HL-60/S4 (cell line): ENCODE measurements at regions not wholly inside any gene's neighbourhood (a gene's known extent, or its start where the extent isn't known, plus 50 kb on each side); places are given as distances from the start of the nearest gene placed in this dataset.

ENCODE experiments used
- in situ Hi-C: fragments of 300-500 bp; cut with MboI; formaldehyde crosslinking; loops from 2 replicates; pipeline ENCODE4 v1.14.3; 2022; ENCODE audit warnings: low sequenced_read_pairs

DNA sequence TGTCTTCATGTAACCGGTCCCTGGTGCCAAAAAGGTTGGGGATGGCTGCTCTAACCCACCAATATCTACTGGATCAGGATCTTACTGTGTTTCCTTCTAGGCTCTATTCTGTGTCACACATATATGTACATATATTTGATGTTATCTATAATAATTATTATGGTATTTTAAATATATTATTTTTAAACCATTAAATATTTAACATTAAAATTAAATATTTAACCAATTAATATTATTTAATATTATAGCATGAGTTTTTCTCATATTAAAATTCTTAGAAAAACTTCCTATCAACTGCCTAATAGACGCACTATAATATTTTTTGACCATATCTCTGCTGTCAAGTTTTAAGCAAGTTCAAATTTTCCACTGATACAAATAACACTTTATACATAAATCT lies 196.9 kb upstream of the PLET1 start:
- in situ Hi-C loops = no loop called here

DNA sequence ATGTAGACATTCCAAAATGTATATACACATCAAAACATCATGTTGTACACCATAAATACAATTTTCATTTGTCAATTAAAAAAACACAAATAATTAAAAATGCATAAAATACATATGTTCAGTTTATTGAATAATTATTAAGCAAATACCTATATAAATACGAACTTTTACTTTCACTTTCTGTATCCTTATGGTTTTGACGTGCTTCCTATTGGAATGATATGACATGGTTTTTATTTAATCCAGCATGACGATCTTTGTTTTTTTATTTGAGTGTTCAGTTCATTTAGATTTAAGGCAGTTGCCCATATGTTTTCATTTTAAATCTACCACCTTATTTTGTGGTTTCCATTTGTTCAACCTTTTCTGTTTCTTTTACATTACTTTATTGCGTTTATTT lies 198.3 kb upstream of the PLET1 start:
- in situ Hi-C loops = no loop called here

DNA sequence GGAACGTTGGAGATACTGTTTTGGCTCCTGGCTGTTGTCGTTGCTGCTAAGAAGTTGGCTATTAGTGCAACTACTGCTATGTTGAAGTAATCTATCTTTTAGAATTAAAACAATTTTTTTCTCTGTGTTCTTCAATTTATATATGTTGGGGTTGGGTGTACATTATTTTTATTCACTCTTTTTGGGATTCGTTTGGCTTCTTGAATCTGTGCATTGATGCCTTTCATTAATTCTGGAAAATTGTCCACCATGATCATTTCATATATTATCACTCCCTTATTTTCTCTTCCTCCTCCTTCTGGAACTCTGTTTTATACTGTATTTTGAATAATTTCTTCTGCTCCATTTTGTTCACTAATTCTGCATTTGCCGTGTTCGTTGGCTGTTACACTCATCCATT lies 199.5 kb upstream of the PLET1 start:
- in situ Hi-C loops = no loop called here

DNA sequence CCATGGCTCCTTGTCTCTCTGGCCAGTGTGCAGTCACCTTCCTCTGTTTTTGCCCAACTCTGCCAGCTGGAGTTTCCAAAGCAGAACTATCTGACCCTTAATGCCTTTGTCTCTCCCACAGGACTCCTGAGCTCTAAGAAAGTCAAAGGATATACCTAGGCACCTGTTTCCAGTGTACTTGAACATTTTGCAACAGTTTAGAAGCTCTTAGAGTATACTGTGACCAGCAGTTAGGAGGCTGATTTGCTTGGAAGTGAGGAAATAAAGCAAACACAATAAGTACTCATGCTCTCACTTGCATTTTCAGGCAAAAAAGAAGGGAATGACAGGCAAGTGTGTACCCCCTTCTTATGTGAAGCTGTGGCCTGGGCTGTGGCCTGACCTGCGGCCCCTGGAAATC lies 204.3 kb upstream of the PLET1 start:
- in situ Hi-C loops = no loop called here

DNA sequence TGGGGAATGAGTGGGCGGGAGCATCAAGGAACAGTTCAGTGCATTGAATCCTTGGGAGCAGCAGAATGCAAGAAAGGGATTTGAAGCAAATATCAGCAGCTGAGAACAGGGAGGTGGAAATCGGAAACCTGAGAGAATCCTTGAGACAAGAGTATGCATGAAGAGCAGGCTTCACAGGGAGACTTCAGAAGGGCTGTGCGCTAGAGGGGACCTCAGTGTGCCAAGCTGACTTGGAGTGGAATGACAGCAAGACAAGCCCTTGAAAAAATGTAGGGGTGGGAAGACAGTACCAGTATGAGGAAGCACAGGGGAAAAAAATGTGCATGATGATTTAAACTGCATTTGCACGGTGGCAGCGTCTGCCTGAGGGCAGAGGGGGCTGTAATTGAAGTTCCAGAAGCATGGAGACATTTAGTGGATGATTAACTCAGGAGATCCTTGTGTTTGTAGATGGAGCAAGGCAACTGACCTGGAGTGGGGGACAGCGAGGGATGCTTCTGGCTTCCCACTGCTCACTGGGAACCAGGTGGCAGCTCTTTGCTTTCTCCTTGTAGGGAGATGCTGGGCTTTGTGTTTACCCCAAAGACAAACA lies 204.9 kb upstream of the PLET1 start:
- in situ Hi-C loops = no loop called here

DNA sequence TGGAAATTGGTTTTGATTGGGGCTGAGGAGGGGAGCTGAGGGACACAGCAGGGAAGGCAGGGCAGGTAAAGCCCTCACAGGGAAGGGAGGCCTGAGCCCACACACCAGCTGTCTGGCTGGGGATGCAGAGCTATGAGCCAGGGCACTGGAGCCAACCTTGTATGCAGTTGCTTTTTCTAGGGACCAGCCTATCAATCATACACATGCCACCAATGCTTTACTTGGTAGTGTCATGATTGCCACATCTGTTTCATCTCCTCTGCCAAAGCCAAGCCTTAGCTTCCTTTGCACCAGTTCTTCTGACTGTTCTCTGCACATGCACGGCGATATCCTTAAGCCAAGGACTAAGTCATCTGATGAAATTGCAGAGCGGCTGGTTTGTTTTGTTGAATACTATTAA lies 207.1 kb upstream of the PLET1 start:
- in situ Hi-C loops = no loop called here

DNA sequence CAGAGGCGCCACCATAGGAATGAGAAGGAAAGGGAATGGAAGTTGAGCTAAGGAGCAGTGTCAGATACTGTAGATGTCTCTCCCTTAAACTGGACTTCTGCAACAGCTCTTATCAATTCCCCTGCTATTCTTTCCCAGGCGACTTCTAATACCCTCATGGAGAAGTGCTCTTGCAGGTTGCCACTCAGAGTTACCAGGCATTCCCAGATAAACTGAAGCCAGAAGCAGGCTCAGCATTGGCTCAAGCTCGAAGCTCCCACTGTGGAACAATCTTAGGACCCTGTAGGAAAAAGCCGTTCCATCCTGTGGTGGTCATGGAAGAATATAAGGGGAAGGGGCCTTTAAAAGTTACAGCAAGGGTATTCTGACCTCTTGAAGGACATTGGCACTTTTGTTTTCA lies 208.7 kb upstream of the PLET1 start:
- in situ Hi-C loops = no loop called here

DNA sequence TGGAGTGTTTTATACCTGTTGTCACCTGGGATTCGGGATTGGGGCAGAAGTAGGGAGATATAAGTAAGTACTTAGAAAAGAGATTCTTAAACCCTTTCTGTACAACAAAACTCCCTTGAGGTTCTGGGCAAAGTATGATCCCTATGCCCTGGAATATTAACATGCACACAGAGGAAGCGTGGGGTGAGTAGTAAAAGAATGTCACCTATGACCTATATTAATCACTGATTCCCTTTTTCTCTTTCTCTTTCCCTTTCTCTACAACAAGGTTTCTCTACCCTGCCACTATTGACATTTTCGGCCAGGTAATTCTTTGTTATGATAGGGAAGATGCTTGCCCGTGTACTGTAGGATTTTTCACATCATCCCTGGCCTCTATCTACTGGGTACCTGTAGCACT lies 209.7 kb upstream of the PLET1 start:
- in situ Hi-C loops = no loop called here

DNA sequence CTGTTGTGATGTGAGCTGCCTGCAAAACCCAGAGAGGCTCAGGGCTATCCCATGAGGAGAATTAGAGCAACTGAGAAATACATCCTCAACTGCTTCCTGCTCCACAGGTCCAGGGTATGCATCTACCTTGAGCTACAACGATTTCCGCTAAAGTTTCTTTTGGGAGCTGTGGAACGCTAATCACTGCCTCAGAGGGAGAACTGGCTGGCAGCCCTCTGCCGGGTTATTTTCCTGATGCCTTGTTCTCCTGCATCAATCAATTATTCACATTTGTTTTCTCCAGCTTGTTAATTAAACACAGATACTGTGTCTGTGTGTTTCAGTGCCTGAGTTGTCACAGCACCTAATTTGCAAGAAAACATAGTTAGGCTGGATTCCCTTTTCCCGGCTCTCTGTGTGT lies 211.1 kb upstream of the PLET1 start:
- in situ Hi-C loops = no loop called here

DNA sequence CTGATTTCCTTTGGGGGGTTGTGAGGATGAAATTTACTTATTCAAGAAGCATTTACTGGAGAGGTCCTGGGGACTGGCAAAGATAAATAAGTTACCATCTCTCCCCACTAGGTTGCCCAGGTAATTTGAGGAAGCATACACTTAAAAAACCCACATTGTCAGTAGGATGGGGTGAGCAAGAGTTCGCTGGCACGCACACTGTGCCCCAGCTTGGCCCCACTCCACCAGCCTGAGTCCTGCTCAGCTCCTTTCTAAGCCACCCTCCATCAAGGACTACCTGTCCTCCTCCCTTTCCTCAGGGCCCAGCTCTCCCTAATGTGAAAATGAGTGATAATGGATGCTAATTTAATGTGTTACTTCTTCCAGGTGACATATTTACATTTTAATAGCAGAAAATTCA lies 216.5 kb upstream of the PLET1 start:
- in situ Hi-C loops = no loop called here

DNA sequence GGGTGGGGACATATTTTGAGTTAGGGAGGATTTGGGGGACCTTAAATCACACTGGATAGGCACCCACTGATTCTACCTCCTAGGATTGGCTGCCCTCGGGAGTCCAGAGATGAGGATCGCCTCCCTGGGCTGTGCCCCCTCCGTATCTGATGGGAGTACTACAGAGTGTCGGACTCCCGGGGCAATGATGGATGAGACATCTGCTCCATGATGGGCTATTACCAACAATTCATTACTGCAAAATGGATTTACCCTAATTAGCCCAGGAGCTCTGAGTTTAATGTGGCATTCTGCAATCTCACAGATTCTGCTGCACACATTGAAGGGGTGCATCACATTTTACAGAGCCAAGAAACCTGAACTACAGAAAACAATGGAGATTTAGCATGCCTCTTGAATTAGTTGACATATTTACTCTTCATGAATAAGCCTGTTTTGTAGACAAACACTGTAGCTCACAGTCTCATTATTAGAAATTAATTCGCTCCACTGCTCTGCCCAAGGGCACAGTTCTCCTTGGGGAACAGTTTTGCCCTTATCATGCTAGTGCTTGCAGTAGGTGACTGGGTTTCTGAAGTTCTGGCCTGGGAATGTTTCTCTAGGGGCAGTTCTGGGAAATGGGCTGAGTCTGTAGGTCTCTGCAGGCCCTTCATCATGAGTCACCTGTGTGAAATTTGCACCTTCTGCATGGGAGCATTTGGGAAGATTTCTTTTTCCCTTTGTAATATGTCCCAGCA lies 217.1 kb upstream of the PLET1 start:
- in situ Hi-C loops = no loop called here

DNA sequence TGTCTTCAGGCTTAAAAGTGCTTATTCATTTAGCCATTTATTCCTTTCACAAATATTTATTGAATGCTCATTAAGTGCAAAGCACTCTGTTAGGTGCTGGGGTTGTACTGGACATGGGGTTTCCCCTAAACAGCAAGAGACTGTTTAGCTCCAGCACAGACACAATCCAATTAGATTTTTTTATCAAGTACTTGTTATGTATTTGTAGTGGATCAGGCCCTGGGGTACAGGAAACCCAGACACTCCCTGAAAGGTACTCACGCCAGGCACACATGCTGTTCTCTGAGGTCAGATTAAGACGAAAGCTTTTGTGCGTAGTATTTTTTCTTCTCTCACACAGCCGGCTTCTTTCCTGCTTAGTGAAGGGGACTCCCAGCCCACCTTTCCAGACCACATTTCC lies 218.1 kb upstream of the PLET1 start:
- in situ Hi-C loops = no loop called here

DNA sequence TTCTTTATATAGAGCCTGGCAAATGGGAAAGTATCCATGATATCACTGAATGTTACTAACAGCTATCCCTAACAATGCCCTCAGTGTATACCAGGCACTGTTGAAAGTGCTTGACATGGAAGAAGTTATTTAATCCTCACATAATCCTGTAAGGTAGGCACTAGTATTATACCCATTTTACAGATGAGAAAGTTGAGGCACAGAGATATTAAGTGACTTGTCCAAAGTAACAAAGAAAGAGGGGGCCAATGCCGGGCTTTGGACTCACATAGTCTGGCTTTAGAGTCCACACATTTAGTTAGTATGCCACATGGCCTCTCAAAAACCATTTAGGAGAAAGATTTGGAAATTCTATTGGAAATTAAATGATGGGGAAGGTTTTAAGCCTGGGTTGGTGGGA lies 220.8 kb upstream of the PLET1 start:
- in situ Hi-C loops = no loop called here

DNA sequence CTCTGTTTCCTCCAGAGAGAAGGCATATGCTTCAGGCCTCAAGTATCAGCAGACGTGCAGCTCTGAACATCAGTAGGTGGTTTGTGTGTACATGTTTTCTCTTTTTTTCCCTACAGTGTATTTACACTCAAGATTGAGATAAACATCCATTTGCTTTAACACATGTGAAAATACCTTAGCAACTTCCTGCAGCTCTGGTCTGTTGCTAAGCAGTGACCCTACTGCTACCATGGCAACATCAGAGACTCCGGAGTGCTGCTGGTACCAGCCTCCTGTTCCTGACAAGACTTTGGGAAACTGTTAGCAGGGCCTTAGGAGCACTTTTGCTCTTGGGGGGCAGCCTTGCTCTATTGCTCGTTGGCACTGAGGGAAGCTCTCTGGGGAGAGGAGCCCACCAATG lies 221.2 kb upstream of the PLET1 start:
- in situ Hi-C loops = no loop called here

DNA sequence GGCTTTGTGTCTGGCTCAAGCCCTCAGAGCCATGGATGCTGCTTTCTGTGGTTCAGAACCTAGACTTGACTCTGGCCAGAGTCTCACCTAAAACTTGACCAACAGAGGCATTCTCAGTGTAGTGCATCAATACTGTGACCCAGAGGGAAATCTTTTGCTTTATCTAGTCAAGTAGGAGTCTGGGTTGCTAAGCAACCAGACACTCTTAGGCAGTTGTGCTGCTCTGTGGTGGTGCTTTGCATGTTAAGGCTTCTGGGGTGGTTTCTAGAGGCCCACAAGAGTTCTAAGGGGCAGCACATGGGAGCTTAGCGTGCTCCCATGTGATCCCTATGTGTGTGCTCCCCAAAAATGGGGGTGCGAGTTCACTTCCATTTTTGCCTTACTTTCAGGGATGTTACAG lies 224.6 kb upstream of the PLET1 start:
- in situ Hi-C loops = no loop called here

DNA sequence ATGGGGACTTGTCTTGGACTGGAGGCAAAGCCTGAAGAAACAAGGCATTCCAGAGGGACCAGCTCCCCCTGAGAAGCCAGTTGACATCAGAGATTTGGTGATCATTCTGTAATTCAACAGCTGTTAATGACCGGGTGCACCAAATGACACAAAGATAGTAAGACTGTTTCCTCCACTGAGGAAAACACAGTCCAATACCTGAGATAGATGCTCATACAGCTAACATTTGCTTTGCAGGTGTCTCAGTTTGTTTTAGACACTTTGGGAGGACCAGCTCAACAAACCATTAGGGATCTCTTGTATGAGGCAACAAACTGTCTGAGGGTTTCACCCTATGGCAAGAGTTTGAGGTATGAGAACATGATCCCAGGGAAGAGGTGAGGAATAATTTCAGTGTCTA lies 237.2 kb upstream of the PLET1 start:
- in situ Hi-C loops = no loop called here

DNA sequence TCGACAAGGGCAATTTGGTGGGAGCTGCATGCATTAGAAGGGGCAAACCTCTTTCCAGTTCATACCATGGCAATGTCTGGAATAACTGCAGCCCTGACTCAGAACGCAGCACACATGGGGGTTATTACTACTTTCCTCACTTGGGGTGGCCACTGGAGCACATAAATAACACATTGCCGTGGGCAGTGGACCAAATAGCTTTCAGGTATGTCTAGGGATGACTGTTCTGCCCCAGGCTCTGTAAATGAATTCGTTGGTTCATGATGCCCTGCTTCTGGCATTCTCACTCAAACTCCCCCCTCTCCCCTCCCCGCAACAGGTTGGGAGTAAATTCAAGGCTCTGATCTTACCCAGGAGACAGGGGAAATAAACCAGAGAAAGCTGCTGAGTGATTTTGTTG lies 238.0 kb upstream of the PLET1 start:
- in situ Hi-C loops = no loop called here

DNA sequence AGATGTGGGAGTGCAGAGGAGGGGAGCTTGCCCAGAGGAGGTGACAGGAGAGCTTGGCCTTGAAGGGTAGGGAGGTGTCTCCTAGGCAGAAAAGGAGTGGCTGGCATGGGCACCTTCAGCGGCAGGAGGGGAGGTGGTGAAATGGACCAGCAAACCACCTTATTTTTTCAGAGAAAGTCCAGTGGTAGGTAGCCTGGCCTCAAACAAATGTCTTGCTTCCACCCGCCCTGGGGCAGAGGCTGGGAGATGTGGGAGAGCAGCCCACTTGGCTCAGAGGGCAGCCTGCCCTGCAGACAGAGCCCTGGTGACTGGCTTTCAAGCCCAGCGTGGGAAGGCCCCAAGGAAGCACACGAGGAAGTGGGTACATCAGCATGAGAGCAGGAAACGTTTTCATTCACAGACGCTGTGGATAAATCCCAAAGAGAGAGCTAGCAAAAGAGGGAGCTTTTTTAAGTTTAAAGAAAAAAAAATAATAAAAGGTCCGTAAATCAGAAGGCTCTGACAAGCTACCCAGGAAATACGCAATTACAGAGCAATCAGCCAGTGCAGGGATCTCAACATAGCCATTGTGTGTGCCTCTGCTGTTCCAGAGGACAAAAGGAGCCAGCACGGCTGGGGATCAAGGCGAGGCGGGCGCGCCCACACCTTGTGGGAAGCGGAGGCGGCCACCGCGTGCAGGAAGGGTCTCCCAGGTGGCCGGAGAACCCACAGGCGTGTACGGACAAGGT lies 238.7 kb upstream of the PLET1 start:
- in situ Hi-C loops = no loop called here

DNA sequence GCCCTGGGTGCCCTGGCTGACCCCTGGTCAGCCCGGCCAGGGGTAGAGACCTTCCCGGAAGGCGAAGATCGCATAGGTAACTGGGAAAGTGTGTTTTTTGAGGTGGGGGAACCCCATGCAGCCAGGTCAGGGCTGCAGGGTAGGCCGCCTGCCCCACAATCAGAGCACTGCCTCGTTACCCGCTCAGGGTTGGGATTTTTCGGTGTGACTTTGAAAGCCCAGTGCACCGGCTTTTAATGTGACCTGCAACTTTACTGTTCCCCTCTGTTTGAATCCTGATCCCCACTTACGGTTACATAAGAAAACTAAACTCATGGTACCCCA lies 239.2 kb upstream of the PLET1 start:
- in situ Hi-C loops = no loop called here

DNA sequence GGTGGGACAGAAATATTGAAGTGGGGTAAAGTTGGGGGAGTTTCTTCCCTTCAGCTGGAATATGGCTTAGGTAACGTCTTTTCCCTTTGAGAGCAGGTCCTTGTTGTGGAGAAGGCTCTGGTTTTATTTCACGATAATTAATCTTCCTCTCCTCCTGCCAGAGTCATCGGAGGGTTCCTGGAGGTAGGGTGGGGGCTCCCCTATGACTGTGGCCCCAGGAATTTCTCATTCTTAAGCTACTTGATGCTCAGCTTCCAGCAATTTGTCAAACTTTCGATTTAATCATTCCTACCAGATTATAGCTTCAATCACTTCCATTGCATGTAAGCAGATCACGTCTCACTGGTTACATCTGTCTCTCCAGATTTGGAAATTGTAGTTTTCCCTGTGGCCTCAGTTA lies 242.8 kb upstream of the PLET1 start:
- in situ Hi-C loops = no loop called here

DNA sequence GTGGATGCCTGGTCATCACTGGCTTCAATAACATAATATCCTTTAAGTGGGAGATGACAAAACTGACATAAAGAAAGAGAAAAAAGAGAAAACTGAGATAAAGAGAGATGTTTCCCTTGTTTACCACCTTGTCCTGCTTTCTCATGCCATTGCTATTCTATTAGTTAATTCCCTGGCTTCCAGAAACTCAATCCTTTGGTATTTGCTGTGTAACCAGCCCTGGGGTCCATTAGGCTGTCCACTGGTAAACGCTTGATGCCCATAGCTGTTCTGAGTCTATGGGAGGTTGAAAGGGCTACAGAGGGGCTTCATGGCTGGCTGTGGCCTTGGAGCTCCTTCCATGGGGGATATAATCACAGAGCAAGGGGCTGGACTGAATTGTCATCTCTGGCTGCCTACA lies 243.4 kb upstream of the PLET1 start:
- in situ Hi-C loops = no loop called here

DNA sequence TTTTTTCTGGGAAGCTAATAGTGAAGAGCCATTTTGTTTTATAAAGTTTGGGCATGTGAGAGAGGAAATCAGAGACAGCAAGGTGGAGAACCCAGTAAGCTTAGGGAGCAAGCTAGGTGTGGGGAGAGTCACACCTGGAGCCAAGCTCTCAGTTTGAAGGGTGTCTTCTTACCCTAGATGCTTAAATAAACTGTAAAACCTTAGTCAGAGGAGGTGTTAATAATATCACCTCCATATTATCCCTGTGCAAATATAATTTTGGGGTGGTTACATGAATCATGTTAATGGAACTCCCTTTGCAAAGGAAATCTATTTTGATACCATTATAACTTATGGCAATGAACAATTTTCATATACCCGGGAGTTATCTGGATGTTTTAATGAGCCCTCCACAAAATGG lies 246.2 kb upstream of the PLET1 start:
- in situ Hi-C loops = no loop called here

DNA sequence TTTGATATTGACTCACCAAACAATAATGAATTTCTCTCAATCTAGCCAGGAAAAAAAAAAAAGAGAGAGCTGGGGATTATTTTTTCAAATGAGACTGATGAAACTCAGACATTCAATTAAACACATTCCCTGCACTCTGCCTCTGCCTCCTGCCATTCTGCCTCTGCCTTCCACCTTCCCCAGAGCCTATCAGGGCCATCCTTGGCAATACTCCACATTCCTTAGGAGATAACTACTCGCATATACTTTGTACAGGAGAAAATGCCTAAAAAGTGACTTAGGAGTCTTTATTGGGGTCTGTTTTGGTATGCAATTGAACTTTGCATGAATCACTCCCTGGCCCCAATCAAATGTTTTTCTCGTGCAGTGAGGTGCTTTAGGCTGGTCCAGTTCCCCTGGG lies 246.6 kb upstream of the PLET1 start:
- in situ Hi-C loops = no loop called here
